ENCODE measurements at regions not wholly inside any gene's neighbourhood (a gene's known extent, or its start where the extent isn't known, plus 50 kb on each side); places are given as distances from the start of the nearest gene placed in this dataset.
"Not testable (repeated sequence)": the region's sequence is repeated elsewhere in the genome, so short reads cannot be mapped to it uniquely, and the experiment has no call there.

GRCh38 chr4:188332265-188332664, 193.0 kb downstream of the TRIML1 start:
- no peak overlapping the region for H3K27ac ChIP-seq

GRCh38 chr4:188336891-188337290, 197.7 kb downstream of the TRIML1 start:
- Histone ChIP-seq H3K4me1 (no peaks in the 10 kb centered on the region), H3K9me3 (no peaks in the 10 kb centered on the region), H3K4me3 (no peak overlapping the region), H3K27me3 (no peaks in the 10 kb centered on the region), H3K27ac (no peak overlapping the region), H3K36me3 (no peaks in the 10 kb centered on the region)
- DNase-seq = no peak
- TF ChIP-seq CTCF (IDR thresholded peaks at IDR 0.05) (no peak), POLR2A (IDR thresholded peaks at IDR 0.05) (no peak)
- intact Hi-C loops (cut with DNase I; ENCODE audit: low total_unique reads) = no loop called here

More at GRCh38 chr4:188332265-188332664, 193.0 kb downstream of the TRIML1 start:
- no peaks in the 10 kb centered on the region for H3K9me3 ChIP-seq
- no peak overlapping the region for H3K4me3 ChIP-seq
- TF ChIP-seq CTCF (IDR thresholded peaks at IDR 0.05) (no peak), POLR2A (IDR thresholded peaks at IDR 0.05) (no peak)
- no peaks in the 10 kb centered on the region for H3K27me3 ChIP-seq
- intact Hi-C loops (cut with DNase I; ENCODE audit: low total_unique reads) = no loop called here
- no peaks in the 10 kb centered on the region for H3K4me1 ChIP-seq
- DNase-seq = no peak
- no peaks in the 10 kb centered on the region for H3K36me3 ChIP-seq

GRCh38 chr4:188341428-188341827, 202.2 kb downstream of the TRIML1 start:
- Histone ChIP-seq H3K4me1 (no peaks in the 10 kb centered on the region), H3K27ac (no peak overlapping the region), H3K9me3 (no peaks in the 10 kb centered on the region), H3K4me3 (no peak overlapping the region), H3K36me3 (no peaks in the 10 kb centered on the region), H3K27me3 (no peaks in the 10 kb centered on the region)
- DNase-seq = no peak
- intact Hi-C loops (cut with DNase I; ENCODE audit: low total_unique reads) = no loop called here
- TF ChIP-seq POLR2A (IDR thresholded peaks at IDR 0.05) (no peak), CTCF (IDR thresholded peaks at IDR 0.05) (no peak)

DNA sequence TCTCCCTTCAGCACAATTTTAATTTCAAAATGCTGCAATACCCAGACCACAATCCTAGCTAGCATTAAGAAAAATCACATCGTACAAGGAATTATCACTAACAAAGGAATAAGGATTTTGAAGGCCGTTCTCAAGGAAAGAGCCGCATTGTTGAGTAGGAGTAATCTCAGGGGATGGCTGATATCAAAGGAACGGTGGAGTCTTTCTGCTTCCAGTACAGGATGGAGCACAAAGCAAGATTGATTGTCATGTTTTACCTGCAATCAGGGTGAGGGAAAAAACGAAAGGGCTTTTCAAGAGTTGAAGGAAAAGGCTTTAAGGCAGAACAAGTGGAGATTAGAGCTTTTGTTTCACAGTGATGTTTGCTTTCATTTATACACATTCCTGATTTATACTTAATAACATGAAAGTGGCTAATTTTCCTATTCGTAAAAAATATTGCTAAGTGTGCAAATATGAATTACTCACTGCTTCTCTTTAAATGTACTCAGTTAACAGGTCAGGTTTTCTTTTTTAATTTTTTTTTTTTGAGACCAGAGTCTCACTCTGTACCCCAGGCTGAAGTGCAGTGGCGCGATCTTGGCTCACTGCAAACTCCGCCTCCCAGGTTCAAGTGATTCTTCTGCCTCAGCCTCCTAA, 207.0 kb downstream of the TRIML1 start:
- no peaks in the 10 kb centered on the region for H3K9me3 ChIP-seq
- no peaks in the 10 kb centered on the region for H3K27me3 ChIP-seq
- TF ChIP-seq CTCF (IDR thresholded peaks at IDR 0.05) = no peak
- TF ChIP-seq POLR2A (IDR thresholded peaks at IDR 0.05) = no peak
- H3K36me3 ChIP-seq = no peaks in the 10 kb centered on the region
- H3K4me3 ChIP-seq = no peak overlapping the region
- no peaks in the 10 kb centered on the region for H3K4me1 ChIP-seq
- H3K27ac ChIP-seq = no peak overlapping the region
- intact Hi-C loops (cut with DNase I; ENCODE audit: low total_unique reads) = no loop called here
- no peak for DNase-seq

GRCh38 chr4:188347339-188347738, 208.1 kb downstream of the TRIML1 start:
- no peaks in the 10 kb centered on the region for H3K36me3 ChIP-seq
- TF ChIP-seq CTCF (IDR thresholded peaks at IDR 0.05) (no peak), POLR2A (IDR thresholded peaks at IDR 0.05) (no peak)
- intact Hi-C loops (cut with DNase I; ENCODE audit: low total_unique reads) = no loop called here

GRCh38 chr4:188349569-188349968, 210.3 kb downstream of the TRIML1 start:
- DNase-seq; H3K27ac ChIP-seq; H3K4me1 ChIP-seq; H3K4me3 ChIP-seq; intact Hi-C loops (cut with DNase I; ENCODE audit: low total_unique reads); H3K36me3 ChIP-seq; H3K27me3 ChIP-seq; H3K9me3 ChIP-seq: not testable (repeated sequence)

More at GRCh38 chr4:188347339-188347738, 208.1 kb downstream of the TRIML1 start:
- Histone ChIP-seq H3K4me3 (no peak overlapping the region), H3K4me1 (no peaks in the 10 kb centered on the region), H3K9me3 (no peaks in the 10 kb centered on the region), H3K27ac (no peak overlapping the region), H3K27me3 (no peaks in the 10 kb centered on the region)
- no peak for DNase-seq
